Mesenchymal stem cell (in vitro differentiated cells and primary cell): ENCODE measurements at regions not wholly inside any gene's neighbourhood (a gene's known extent, or its start where the extent isn't known, plus 50 kb on each side); places are given as distances from the start of the nearest gene placed in this dataset.

Experiments
- DNase-seq: peaks from one replicate; pipeline ENCODE4 v3.0.0-alpha.2; 2013
- H2AFZ ChIP-seq: one replicate; pipeline ENCODE4 v1.6.1; 2013; ENCODE audit warnings: low read depth, mild to moderate bottlenecking, control low read depth, inconsistent platforms, low read length, moderate library complexity
- H2AK5ac ChIP-seq: 2 replicates; pipeline ENCODE4 v1.6.1; 2013; ENCODE audit warnings: low read length, moderate library complexity, mild to moderate bottlenecking, inconsistent platforms; ENCODE audit not compliant: severe bottlenecking
- H2BK120ac ChIP-seq: one replicate; pipeline ENCODE4 v1.6.1; 2013; ENCODE audit warnings: low read depth, mild to moderate bottlenecking, inconsistent platforms, low read length, moderate library complexity
- H2BK12ac ChIP-seq, 2 experiments: one replicate each; pipeline ENCODE4 v1.6.1; 2013; ENCODE audit warnings: inconsistent platforms in 2 of 2, low read length in 2 of 2, mild to moderate bottlenecking in 2 of 2, moderate library complexity in 2 of 2, control low read depth in 1 of 2
- H2BK15ac ChIP-seq: one replicate; pipeline ENCODE4 v1.6.1; 2013; ENCODE audit warnings: mild to moderate bottlenecking, low read depth, inconsistent platforms; ENCODE audit not compliant: poor library complexity, severe bottlenecking
- H2BK5ac ChIP-seq: 2 replicates; pipeline ENCODE4 v1.6.1; 2013; ENCODE audit warnings: low read depth, mild to moderate bottlenecking, low read length, control low read depth, inconsistent platforms; ENCODE audit not compliant: poor library complexity, severe bottlenecking
- H3K14ac ChIP-seq, 2 experiments: one replicate each; pipeline ENCODE4 v1.6.1; 2013; ENCODE audit warnings: inconsistent platforms in 2 of 2, low read length in 2 of 2, control low read depth in 1 of 2, mild to moderate bottlenecking in 1 of 2, moderate library complexity in 1 of 2
- H3K18ac ChIP-seq, 2 experiments: one replicate each; pipeline ENCODE4 v1.6.1; 2013; ENCODE audit warnings: inconsistent platforms in 2 of 2, low read length in 2 of 2, control low read depth in 1 of 2, low read depth in 1 of 2, mild to moderate bottlenecking in 1 of 2
- H3K23ac ChIP-seq, 2 experiments: one replicate each; pipeline ENCODE4 v1.6.1; 2013; ENCODE audit warnings: inconsistent platforms in 2 of 2, low read length in 2 of 2, mild to moderate bottlenecking in 2 of 2, moderate library complexity in 2 of 2, control low read depth in 1 of 2
- H3K27ac ChIP-seq: 2 replicates; pipeline ENCODE4 v1.5.1; 2013; ENCODE audit warnings: mild to moderate bottlenecking, moderate library complexity, low read length, control low read depth, inconsistent platforms; ENCODE audit not compliant: poor library complexity, severe bottlenecking
- H3K27me3 ChIP-seq, 2 experiments: 2 replicates each; pipeline versions ENCODE4 v1.6.1 to v1.7.0; 2013; ENCODE audit warnings: low read length in 2 of 2, mild to moderate bottlenecking in 2 of 2, moderate library complexity in 2 of 2, control low read depth in 1 of 2, inconsistent platforms in 1 of 2; ENCODE audit not compliant: control insufficient read depth in 1 of 2, insufficient read depth in 1 of 2
- H3K36me3 ChIP-seq, 2 experiments: 2 replicates each; pipeline versions ENCODE4 v1.6.1 to v1.7.0; 2013; ENCODE audit warnings: low read length in 2 of 2, control low read depth in 1 of 2, inconsistent platforms in 1 of 2, low read depth in 1 of 2, mild to moderate bottlenecking in 1 of 2; ENCODE audit not compliant: insufficient read depth in 2 of 2, control insufficient read depth in 1 of 2
- H3K4ac ChIP-seq, 2 experiments: one replicate each; pipeline ENCODE4 v1.6.1; 2013; ENCODE audit warnings: inconsistent platforms in 2 of 2, low read length in 2 of 2, mild to moderate bottlenecking in 2 of 2, moderate library complexity in 2 of 2, control low read depth in 1 of 2, low read depth in 1 of 2
- H3K4me1 ChIP-seq: 2 replicates; pipeline ENCODE4 v1.6.1; 2013; ENCODE audit warnings: low read depth, low read length, control low read depth; ENCODE audit not compliant: control insufficient read depth, insufficient read depth
- H3K4me2 ChIP-seq: 2 replicates; pipeline ENCODE4 v1.6.1; 2013; ENCODE audit warnings: low read length, mild to moderate bottlenecking, inconsistent platforms; ENCODE audit not compliant: poor library complexity, severe bottlenecking
- H3K4me3 ChIP-seq, 2 experiments: 2 replicates each; pipeline versions ENCODE4 v1.5.1 to v1.7.0; 2013; ENCODE audit warnings: low read length in 2 of 2, mild to moderate bottlenecking in 2 of 2, control low read depth in 1 of 2, low read depth in 1 of 2; ENCODE audit not compliant: insufficient read depth in 1 of 2
- H3K79me1 ChIP-seq: replicated peaks from 2 replicates; pipeline ENCODE4 v1.6.1; 2013; ENCODE audit warnings: mild to moderate bottlenecking, control low read depth, low read length, inconsistent platforms; ENCODE audit not compliant: poor library complexity, severe bottlenecking
- H3K9ac ChIP-seq: 2 replicates; pipeline ENCODE4 v1.7.0; 2013; ENCODE audit warnings: mild to moderate bottlenecking, low read length, moderate library complexity
- H3K9me3 ChIP-seq: 2 replicates; pipeline ENCODE4 v1.7.0; 2013; ENCODE audit warnings: mild to moderate bottlenecking, low read length; ENCODE audit not compliant: control insufficient read depth
- H4K8ac ChIP-seq: one replicate; pipeline ENCODE4 v1.6.1; 2013; ENCODE audit warnings: inconsistent platforms, mild to moderate bottlenecking, low read length, moderate library complexity
- H4K91ac ChIP-seq: one replicate; pipeline ENCODE4 v1.6.1; 2013; ENCODE audit warnings: mild to moderate bottlenecking, low read length, inconsistent platforms
- WGBS: methylation state at CpG from one replicate; pipeline ENCODE4 v1.1.7; 2013; ENCODE audit warnings: mixed read lengths; 5-methylcytosine and 5-hydroxymethylcytosine counted together

GRCh38 chr13:111038887-111039286, 76.2 kb upstream of the ARHGEF7 start:
- DNase-seq = no peak
- Histone ChIP-seq H3K36me3 (no peaks in the 10 kb centered on the region), H3K9me3 (no peaks in the 10 kb centered on the region), H2BK120ac (no peak overlapping the region), H3K23ac (no peak overlapping the region), H3K4ac (no peak overlapping the region), H4K91ac (no peak overlapping the region), H3K4me3 (no peak overlapping the region), H3K4me2 (no peak overlapping the region), H2AK5ac (no peak overlapping the region), H3K4me1 (peaks cover 4% of the 10 kb centered on the region), H3K27me3 (peaks cover 0 to 18% of the 10 kb centered on the region in 2 experiments), H2BK15ac (no peak overlapping the region), H3K27ac (no peak overlapping the region), H4K8ac (no peak overlapping the region), H2BK12ac (no peak overlapping the region), H3K79me1 (no peaks in the 10 kb centered on the region), H2BK5ac (no peak overlapping the region), H3K14ac (no peak overlapping the region), H3K9ac (no peak overlapping the region), H3K18ac (no peak overlapping the region), H2AFZ (no peak overlapping the region)
- WGBS = 87% methylated on average over 5 of the region's 7 CpGs

DNA sequence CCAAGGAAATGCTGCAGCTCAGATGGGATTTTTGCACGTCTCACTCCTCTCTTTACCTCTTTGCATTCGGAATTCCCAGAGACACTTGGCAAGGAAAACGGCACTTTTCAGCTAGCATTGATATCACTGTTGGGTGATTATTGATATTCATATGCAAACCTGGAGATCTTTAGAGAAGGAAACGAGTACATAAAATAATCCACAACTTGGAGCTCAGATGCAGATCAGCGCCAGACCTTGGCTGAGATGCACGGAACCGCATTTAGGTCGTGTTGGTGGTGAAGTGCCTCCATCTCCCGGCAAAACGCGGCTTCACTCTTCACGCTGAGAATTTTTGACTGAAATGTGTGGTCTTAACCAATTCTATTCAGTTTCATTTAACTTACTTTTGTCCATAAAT, 77.2 kb upstream of the ARHGEF7 start:
- H3K36me3 ChIP-seq = no peaks in the 10 kb centered on the region
- H3K9me3 ChIP-seq = no peaks in the 10 kb centered on the region
- DNase-seq = no peak
- H2AK5ac ChIP-seq = no peak overlapping the region
- no peak overlapping the region for H3K18ac ChIP-seq
- no peak overlapping the region for H2BK120ac ChIP-seq
- no peak overlapping the region for H4K91ac ChIP-seq
- no peak overlapping the region for H3K4me3 ChIP-seq
- H3K23ac ChIP-seq = no peak overlapping the region
- H3K14ac ChIP-seq = no peak overlapping the region
- H3K27me3 ChIP-seq = peaks cover 0 to 18% of the 10 kb centered on the region in 2 experiments
- no peaks in the 10 kb centered on the region for H3K79me1 ChIP-seq
- 92% methylated on average over 7 of the region's 12 CpGs for WGBS
- H3K4ac ChIP-seq = no peak overlapping the region
- H2BK12ac ChIP-seq = no peak overlapping the region
- H2BK5ac ChIP-seq = no peak overlapping the region
- no peak overlapping the region for H2BK15ac ChIP-seq
- H4K8ac ChIP-seq = no peak overlapping the region
- H3K4me2 ChIP-seq = no peak overlapping the region
- no peak overlapping the region for H3K9ac ChIP-seq
- H3K27ac ChIP-seq = no peak overlapping the region
- H3K4me1 ChIP-seq = no peaks in the 10 kb centered on the region
- H2AFZ ChIP-seq = no peak overlapping the region

- no peak overlapping the region for H2BK15ac ChIP-seq
- H3K27ac ChIP-seq = no peak overlapping the region
- H3K4me1 ChIP-seq = peaks cover 5% of the 10 kb centered on the region
- no peak overlapping the region for H3K23ac ChIP-seq
- H2BK12ac ChIP-seq = no peak overlapping the region
- no peak overlapping the region for H3K4me2 ChIP-seq
- peaks cover 0 to 18% of the 10 kb centered on the region in 2 experiments for H3K27me3 ChIP-seq
- no peak overlapping the region for H2AFZ ChIP-seq
- H2AK5ac ChIP-seq = no peak overlapping the region
- no peak for DNase-seq
- no peak overlapping the region for H2BK120ac ChIP-seq
- no peak overlapping the region for H4K91ac ChIP-seq
- no peak overlapping the region for H3K9ac ChIP-seq
- H3K4ac ChIP-seq = no peak overlapping the region
- no peak overlapping the region for H4K8ac ChIP-seq
- WGBS = 94% methylated on average over 7 of the region's 7 CpGs
- H3K14ac ChIP-seq = no peak overlapping the region
- no peak overlapping the region for H3K4me3 ChIP-seq
- no peaks in the 10 kb centered on the region for H3K79me1 ChIP-seq
- no peaks in the 10 kb centered on the region for H3K36me3 ChIP-seq
- no peaks in the 10 kb centered on the region for H3K9me3 ChIP-seq
- no peak overlapping the region for H3K18ac ChIP-seq
- H2BK5ac ChIP-seq = no peak overlapping the region
These were observed 78.4 kb upstream of the ARHGEF7 start for GRCh38 chr13:111036665-111037064.

GRCh38 chr13:111035861-111036260, 79.2 kb upstream of the ARHGEF7 start:
- no peak overlapping the region for H3K4ac ChIP-seq
- no peak overlapping the region for H2BK120ac ChIP-seq
- H3K9ac ChIP-seq = no peak overlapping the region
- no peak for DNase-seq
- no peak overlapping the region for H2AFZ ChIP-seq
- no peaks in the 10 kb centered on the region for H3K79me1 ChIP-seq
- no peak overlapping the region for H2BK5ac ChIP-seq
- no peak overlapping the region for H3K23ac ChIP-seq
- peaks cover 0 to 18% of the 10 kb centered on the region in 2 experiments for H3K27me3 ChIP-seq
- H3K4me3 ChIP-seq = no peak overlapping the region
- H3K4me1 ChIP-seq = peaks cover 12% of the 10 kb centered on the region
- H4K8ac ChIP-seq = no peak overlapping the region
- 86% methylated on average over 10 of the region's 10 CpGs for WGBS
- no peaks in the 10 kb centered on the region for H3K36me3 ChIP-seq
- H4K91ac ChIP-seq = no peak overlapping the region
- H2BK12ac ChIP-seq = no peak overlapping the region
- no peaks in the 10 kb centered on the region for H3K9me3 ChIP-seq
- no peak overlapping the region for H3K27ac ChIP-seq
- no peak overlapping the region for H3K18ac ChIP-seq
- H2BK15ac ChIP-seq = no peak overlapping the region
- H3K14ac ChIP-seq = no peak overlapping the region
- H2AK5ac ChIP-seq = no peak overlapping the region
- H3K4me2 ChIP-seq = no peak overlapping the region
